Left hindlimb (tissue), 1 donor: ENCODE measurements at regions not wholly inside any gene's neighbourhood (a gene's known extent, or its start where the extent isn't known, plus 50 kb on each side); places are given as distances from the start of the nearest gene placed in this dataset.

ENCODE experiments used
- DNase-seq: peaks from one replicate; pipeline ENCODE4 v3.0.0-alpha.2; 2018

DNA sequence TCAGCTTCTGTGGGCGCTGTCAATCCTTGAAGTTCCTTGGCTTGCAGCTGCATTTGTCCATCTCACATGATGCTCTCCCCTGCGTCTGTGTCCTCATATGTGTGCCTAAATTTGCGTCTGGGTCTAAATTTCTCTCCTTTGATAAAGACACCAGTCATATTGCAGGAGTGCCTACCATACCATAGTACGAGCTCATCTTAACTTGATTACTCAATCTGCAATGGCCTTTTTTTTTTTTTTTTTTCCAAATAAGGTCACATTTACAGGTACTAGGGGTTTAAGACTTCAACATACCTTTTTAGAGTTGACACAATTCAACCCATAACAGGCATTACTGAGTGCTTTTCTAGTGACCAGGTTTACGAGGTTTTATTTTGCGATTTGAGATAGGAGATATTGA lies 233.3 kb upstream of the TBX3 start:
- no peak for DNase-seq

DNA sequence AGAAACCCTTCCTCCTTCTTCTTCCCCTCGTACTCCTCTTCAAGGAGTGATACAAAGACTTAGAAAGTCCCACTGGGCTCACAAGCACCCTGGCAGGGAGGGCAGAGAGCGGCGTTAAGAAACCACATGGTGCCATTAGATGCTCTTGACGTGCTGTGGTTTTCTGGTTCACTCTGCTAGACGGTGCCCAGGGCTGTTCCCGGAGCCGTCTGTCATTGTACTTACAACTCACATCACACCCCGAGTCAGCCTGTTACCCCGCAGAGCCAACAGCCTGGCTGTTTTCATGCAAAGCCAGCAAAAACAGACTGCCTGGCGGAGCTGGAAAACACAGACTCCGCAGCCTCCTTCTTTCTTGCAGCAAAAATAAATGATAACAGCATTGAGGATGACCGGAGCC lies 232.6 kb upstream of the TBX3 start:
- no peak for DNase-seq

DNA sequence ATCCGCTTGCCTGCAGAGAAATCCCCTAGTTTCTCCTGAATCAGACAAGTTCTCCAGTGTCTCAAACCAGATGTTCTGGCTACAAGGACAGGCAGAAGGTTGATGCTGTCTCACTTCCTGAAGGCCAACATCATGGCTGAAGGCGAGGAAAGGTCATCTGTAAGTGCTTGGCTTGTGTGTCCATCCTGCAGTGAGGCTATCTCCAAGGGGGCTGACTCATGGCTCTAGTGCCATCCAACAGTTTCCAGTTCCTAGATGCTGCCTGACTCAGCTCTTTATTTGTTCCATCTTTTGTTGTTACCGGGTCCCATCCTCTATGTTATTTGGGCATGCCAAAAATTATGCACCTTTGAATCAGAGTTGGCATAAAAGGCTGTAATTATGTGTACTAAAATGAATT lies 232.1 kb upstream of the TBX3 start:
- DNase-seq = no peak

DNA sequence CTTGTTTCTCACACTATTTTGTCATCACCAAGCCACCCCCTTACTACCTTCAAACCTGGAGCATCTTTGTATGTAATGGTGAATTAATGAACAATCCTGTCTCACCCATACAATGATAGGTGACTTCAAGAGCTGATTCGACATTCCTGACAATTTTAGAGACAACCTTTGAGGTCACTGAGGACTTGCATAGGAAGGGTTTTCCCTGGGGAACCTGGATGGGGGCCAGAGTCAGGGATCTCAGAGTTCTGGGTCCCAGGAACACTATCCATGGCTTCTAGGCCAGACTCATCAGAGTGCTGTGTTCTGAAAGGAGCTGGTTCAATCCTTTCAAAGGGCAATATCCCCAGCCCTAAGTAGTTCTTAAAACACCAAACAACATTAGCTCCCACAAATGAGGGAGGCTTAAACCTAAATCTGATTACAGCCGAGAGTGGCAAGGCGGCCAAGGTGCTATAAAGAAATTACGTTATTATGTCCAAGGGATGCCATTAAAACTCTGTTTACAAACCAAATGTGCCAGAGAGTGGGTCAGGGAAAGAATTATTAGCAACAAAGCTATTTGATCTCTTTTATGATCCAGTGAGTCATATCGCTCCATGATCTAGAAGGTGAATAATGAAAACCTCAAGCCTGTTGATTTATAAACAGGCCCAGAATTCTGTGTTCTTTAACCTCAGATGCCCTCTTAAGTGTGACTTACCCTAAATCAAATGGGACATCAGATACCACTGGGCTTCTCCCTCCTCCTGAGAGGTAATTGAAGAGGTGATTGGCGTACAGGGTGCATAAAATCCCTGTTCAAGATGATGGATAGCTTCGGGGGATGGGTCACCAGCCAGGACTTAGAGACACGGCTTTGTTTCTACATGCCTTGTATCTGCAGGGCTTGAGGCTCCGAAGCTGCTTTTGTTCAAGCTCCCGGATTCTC lies 230.2 kb upstream of the TBX3 start:
- DNase-seq = no peak

DNA sequence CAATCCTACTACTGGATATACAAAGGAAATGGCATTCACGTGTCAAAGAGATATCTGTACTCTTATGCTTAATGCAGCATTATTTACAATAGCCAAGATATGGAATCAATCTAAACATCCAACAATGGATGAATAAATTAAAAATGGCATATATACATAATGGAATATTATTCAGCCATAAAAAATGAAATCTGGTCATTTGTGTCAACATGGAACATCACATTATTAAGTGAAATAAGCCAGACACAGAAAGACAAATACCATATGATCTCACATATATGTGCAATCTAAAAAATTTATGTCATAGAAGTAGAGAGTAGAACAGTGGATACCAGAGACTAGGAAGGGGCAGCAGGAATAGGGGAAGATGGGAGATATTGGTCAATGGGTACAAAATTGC lies 228.8 kb upstream of the TBX3 start:
- no peak for DNase-seq

DNA sequence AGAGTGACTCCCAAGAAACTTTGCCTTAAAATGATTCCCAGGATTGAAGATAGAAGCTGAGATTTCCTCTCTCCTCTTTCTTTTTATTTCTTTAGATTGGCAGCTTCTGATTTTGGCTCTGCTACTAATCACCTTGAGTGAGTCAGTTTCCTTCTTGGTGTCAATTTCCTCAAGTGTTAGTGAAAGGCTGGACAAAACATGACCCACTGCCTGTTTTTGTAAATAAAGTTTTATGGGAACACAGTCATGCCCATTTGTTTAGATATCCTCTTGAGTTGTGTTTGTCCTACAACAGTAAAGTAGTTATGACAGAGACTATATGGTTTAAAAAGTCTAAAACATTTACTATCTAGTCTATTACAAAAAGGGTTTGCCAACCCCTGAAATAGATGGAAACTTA lies 227.2 kb upstream of the TBX3 start:
- no peak for DNase-seq

DNA sequence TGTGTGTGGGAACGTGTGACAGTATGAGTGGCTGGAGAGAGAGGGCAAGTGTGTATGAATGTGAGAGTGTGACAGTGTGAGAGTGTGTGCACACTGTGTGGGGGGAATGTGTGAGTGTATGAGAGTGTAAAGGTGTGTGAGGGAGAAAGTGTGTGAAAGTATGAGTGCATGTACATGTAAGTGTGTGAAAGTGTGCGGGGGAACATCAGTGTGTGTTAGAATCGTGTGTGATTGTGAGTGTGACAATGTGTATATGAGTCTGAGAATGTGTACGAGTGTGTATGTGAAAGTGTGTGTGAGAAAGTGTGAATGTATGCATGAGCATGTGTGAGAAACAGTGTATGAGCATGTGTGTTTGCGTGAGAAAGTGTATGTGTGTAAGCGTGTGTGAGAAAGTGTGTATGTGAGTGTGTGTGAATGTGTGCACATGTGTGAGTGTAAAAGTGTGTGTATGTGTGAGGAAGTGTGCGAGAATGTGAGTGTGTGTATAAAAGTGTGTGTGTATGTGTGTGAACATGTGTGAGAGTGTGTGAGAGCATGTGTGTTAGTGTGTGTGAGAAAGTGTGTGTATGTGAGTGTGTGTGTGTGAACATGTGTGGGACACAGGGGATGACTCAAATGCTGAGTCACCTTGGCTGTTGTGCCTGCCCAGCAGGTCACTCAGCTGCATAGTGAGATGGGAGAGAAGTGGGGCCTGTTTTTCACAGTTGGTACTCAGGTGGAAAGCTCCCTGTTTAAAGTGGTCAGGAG lies 220.5 kb upstream of the TBX3 start:
- DNase-seq = no peak

DNA sequence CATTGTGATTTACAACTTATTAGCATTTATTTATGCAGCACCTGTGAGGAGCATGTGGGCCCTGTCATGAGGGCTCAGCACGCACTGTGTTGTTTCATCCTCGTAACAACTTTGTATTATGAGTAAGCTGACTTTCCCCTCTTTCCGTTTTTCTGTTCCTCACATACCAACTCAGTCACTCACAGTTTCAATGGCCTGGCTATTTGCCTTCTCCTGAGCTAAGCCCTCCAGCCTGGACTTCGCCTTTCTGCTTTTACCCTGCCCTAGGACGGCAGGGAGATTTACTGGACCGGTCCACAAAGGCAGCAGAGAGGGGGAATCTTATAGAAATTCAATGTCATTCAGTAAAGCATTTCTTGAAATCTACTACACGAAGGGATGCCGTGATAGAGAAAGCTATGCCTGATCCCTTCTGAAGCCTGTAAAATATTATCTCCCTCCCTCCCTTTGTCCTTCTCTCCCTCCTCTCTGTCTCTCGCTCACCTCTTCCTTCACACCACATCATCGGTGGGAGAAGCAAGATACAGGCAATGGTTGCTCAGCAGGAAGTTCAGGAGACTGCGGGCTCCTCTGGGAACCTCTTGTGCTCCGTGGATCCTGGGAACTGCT lies 219.2 kb upstream of the TBX3 start:
- no peak for DNase-seq

DNA sequence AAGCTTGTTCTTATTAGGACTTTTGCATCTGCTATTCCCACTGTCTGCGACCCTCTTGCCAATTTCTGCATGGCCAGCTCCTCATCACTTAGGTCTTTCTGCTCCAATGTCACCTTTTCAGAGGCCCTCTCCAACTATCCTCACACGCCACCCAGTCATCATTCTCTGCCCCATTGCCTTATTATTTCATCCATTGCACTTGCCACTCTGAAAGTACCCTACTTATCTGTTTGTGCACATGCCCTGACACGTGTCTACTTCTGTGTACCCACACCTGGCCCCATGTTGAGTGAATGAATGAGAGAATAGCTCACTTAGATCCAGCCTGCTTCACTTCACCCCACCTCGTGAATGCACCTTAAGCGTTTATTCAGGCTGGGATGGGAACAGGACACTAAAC lies 218.7 kb upstream of the TBX3 start:
- DNase-seq = no peak

DNA sequence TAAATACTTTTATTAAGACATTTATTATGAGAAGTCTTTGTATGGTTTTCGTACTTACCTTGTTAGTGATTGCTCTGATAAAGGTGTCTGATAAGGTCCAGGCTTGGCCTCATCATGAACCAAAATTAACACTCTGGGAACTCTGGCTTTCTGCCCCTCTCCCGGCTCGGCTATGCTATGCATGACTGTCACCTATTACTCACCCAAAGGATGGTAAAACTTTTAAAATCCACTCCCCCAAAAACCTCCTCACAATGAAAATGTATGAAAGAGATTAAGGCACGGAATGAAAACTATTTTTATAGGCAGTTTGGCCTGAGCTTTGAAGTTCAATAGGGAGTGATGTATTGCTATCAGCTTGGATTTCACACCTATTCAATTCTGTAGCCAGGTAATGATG lies 217.3 kb upstream of the TBX3 start:
- DNase-seq = no peak

DNA sequence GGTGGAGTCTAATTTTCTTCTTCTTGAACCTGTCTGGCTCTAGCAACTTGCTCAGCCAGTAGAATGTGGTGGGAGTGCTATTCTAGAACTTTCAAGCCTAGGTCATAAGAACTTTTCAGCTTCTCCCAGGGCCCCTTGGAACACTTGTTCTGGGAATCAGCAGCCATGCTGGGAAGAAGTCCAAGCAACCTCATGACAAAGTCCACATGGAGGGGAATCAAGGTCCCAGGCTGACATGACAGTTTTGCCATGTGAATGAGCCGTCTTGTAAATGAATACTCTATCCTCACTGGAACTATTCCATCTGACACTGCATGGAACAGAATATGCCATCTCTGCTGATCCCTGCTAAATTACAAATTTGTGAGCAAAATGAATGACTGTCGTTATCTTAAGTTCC lies 214.2 kb upstream of the TBX3 start:
- no peak for DNase-seq

DNA sequence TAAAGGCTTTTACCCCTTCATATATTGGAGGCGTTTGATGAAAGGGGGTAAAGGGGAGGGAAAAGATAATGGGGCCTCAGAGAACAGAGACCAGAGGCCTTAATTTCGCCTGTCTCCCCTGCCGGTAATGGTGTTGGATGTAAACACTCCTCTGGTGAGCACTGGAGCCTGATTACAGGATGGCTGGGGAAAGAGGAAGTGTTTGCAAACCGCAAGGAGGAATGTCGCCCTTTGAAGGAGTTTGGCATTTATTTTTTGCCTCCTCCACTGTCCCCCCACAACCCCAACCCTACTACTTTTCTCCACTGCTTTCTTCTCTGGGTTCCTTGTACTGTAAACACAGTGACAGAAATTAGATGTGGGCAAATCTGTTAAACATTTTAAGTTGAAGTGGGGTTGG lies 211.9 kb upstream of the TBX3 start:
- DNase-seq = peak; percentile 45

DNA sequence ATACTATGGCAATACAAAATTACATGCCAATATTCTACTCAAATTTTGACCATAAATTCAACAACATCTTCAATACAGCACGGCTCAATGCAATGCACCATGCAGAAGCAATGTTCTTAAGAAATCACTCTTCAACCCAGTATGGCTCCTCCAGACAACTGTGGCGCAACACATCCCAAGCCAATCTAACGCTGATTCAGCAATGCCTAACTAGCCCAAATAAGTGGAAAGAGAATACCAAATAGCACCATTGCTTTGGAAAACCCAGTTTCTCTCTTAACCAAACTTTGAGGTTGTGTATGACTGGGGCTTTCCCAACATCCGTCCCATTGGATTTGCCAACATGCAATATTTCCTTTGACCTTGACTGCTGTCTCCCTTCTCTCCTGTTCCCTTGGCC lies 211.1 kb upstream of the TBX3 start:
- DNase-seq = no peak

DNA sequence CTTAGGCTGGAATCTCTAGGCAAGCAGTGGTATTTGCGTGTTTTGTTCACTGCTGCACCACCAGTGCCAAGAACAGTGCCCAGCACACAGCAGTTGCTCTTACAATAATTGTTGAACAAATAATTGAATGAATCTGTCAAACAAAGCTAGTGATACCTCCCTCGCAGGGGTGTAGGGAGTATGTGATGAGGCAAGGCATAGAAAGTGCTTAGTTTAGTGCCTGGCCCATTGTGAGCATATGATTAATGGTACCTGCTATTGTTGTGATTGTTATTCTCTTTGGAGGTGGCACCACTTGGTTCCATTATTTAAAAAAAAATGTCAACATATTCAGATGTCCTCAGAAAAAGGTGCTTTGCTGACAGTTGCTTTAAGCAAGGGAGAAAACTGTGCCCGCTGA lies 210.1 kb upstream of the TBX3 start:
- no peak for DNase-seq

DNA sequence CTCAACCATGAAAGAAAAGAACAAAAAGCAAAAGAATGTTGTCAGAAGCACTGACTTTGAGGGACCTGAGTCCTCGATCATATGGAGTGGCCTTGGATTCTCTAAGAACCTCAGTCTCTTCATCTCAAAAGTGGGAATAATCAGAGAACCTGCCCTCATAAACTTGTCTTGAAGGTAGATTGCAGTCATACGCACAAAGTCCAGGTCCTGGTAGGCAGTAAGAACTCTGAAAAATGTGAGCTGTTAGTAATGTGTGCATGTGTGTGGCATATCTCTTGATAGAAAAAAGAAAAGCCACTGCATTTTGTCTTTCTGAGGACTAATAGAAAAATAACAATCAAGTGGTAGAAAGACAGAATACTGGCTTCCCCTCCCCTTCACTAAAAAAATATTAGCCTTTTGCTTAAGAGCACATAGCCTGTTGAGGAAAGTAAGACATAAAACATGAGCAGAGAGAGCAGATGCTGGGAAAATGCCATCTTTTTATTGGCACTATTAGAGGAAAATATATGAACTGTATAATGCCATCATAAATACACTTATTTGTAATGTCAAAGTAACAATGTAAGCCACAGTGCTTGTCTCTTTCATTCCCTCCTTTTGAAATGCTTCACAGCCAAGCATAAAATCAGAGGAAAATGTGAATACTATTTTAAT lies 205.1 kb upstream of the TBX3 start:
- no peak for DNase-seq

DNA sequence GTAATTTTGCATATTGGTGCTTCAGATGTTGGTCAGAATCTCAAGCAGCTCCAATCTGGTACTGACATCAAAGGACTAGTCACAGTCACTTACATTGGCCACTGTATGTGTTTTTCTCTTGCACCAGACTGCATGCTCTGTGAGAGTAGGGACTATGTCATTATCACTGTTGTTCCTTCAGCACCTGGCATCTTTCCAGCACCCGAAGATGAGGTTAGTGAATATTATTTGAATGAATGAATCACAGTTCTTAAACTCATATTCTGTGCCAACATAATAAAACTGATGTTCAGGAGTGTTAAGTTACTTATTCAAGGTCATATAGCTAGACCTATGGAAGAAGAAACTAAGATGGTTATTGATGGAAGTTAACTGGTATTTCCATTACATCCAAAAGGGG lies 204.5 kb upstream of the TBX3 start:
- no peak for DNase-seq

DNA sequence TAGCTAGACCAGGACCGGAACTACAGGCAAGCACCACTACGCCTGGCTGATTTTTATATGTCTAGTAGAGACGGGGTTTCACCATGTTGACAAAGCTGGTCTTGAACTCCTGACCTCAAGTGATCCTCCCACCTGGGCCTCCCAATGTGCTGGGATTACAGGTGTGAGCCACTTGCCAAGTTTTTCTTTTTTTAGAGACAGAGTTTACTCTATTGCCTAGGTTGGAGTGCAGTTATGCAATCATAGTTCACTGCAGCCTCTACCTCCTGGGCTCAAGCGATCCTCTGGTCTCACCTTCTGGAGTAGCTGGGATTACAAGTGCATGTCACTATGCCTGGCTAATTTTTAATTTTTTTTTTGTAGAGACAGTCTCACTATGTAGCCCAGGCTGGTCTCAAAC lies 201.5 kb upstream of the TBX3 start:
- no peak for DNase-seq

DNA sequence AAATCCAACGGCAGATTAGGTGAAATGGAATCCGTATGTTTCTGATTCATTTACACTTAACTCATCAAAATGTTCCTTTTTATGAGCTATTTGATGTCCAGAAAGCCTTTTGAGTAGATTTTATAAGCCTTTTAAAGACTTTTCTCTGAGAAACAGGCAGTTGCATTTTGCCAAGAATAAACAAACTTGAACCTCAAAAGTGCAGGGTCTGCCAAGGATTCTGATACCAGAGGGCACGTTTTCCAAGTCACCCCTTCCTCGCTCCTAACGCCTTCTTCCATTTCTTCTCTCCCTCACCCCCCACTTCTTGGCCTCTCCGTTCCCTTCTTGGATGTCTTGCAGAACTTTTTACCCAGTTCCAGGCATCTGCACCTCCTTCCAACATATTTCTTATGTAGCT lies 200.6 kb upstream of the TBX3 start:
- peak; percentile 45 for DNase-seq

DNA sequence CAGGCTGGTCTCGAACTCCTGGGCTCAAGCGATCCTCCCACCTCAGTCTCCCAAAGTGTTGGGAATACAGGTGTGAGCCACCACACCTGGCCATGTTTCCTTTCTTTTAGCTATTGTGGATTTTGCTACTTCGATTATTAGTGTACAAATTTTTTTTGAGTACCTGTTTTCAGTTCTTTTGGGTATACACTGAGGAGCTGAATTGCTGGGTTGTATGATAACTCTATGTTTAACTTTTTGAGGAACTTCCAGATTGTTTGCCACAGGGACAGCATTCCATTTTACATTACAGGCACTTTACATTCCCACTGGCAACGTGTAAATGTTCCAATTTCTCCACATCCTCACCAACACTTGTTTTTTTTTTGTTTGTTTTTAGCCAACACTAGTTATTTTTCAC lies 198.1 kb upstream of the TBX3 start:
- no peak for DNase-seq

DNA sequence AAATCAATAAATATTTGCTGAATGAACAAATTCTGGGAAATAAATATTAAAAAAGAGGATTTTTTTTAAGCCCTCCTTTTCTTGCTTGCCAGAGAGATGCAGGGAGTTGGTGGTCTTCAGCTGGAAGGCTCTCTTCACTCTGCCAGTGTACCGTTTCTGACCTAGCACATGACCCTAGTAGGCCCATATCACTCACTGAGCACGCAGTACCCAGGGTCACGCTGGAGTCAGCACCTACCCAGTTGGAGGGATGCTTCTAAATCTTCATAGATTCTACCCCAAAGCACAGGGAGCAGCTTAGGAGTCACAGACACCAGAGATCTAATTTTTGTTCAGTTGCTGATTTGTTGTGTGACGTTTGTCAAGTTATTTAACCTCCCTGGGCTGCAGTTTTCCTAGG lies 195.4 kb upstream of the TBX3 start:
- no peak for DNase-seq

DNA sequence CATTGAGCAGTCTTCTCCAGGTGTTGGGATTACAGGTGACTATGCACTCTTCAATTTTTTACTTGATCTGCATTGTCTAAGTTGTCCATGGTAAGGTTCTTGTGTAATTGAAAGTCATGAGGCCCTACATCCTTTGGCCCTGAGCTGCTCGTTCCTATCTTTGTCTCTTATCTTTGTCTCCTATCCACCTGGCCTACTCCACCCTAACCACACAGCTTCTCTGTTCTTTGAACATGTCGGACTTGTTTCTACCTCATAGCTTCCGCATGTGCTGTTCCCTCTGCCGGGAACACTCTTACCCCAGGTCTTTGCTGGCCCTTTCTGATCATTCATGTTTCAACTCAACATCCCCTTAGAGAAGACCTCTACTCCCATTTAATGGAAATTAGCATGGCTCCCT lies 194.8 kb upstream of the TBX3 start:
- no peak for DNase-seq

DNA sequence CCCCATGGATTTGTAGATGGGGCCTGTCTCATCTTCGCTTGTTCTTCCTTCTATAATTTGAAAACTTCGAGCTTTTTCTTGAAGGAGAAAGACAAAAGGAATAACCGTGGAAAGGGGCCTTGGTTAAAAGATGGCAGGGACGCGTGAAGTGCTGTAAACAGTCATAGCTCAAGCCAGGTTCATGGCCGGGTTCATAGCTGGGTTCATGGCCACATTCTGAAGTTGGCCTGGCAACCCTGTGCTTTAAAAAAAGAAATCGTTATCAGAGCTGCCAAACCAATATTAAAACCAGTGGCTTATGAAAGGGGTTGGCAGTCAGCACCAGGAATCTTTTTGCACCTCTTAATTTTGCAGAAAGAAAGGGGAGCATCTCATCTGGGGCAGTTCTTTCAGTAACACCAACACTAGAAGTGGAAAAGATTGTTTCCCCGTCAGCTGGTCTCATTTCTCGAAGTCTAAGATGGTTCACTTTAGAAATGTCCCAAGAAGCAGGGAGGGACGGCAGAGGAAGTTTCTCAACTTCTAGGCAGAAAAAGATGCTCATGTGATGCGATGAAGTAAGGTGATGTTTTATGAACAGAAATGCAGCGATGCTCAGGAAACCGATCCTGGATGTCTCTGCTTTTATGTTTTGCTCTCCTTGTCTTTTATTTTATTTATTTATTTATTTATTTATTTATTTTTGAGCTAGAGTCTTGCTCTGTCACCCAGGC lies 193.1 kb upstream of the TBX3 start:
- no peak for DNase-seq

DNA sequence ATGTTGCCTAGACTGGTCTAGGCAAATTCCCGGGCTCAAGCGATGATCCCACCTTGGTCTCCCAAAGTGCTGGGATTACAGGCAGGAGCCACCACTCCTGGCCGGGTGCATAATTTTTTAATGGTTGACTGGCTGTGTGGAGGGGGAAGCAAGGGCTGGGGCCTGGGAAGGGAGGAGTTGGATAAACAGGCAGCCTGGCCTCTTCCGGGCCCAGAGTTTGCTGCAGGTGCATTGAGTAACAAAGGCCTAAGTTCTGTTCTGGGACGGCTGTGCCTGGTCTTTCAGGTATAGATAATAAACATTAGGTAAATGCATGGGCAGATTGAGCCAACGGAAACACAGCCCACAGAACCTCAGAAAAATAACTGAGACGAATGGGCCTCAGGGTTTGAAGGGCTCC lies 191.3 kb upstream of the TBX3 start:
- no peak for DNase-seq
